Activated naive CD8-positive, alpha-beta T cell treated with anti-CD3 and anti-CD28 coated beads, Interleukin-2, amount 10 ng/mL, durations not matched to agents 7 days and 5 days (primary cell): ENCODE measurements at regions not wholly inside any gene's neighbourhood (a gene's known extent, or its start where the extent isn't known, plus 50 kb on each side); places are given as distances from the start of the nearest gene placed in this dataset.

Source experiments
- ATAC-seq: fragments of 150-1000 bp; cut with Tn5 transposase; one replicate; pipeline ENCODE4 v1.10.0; 2021; ENCODE audit warnings: low read depth, moderate library complexity
- POLR2A ChIA-PET: fragments of 350-600 bp; sonication (Branson Sonifier 250); formaldehyde crosslinking; loops from one replicate; lab custom pipeline; 2021; ENCODE audit warnings: antibody characterized with exemption; lab: Charles Lee
- DNase-seq: peaks from one replicate; pipeline ENCODE4 v3.0.0; 2021
- H3K27ac Mint-ChIP-seq: one replicate; pipeline ENCODE4 v1.8.0; 2022; ENCODE audit warnings: mild to moderate bottlenecking, mixed read lengths
- H3K27me3 Mint-ChIP-seq: one replicate; pipeline ENCODE4 v1.8.0; 2022; ENCODE audit warnings: mild to moderate bottlenecking, moderate library complexity, mixed read lengths
- H3K36me3 Mint-ChIP-seq: one replicate; pipeline ENCODE4 v1.8.0; 2021; ENCODE audit warnings: mild to moderate bottlenecking, mixed read lengths
- H3K4me1 Mint-ChIP-seq: one replicate; pipeline ENCODE4 v1.8.0; 2021; ENCODE audit warnings: mixed read lengths
- H3K4me3 Mint-ChIP-seq: one replicate; pipeline ENCODE4 v1.8.0; 2022; ENCODE audit warnings: mild to moderate bottlenecking, moderate library complexity, mixed read lengths
- H3K9me3 Mint-ChIP-seq: one replicate; pipeline ENCODE4 v1.8.0; 2021; ENCODE audit warnings: mixed read lengths

DNA sequence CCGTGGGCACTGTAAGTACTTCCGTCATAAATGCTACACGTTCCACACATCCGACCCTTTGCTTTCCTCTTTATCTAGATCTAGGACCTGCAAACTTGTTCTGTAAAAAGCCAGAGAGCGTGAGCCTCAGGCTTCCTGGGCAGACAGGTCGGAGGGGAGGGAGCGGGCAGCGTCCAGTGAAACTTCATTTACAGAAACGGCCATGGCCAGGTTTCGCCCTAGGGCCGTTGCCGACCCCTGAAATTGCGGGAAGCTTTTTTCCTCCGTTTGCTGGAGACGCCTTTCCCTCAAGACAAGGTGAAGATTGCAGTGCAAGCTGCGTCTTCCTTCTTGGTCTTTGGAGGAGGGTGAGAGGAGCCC lies 155.4 kb downstream of the DLL1 start:
- peaks cover 5% of the 10 kb centered on the region for H3K9me3 Mint-ChIP-seq
- DNase-seq (no peak), ATAC-seq (no peak)
- POLR2A ChIA-PET = no interaction called here
- H3K36me3 Mint-ChIP-seq = no peaks in the 10 kb centered on the region
- no peak overlapping the region for H3K27ac Mint-ChIP-seq
- no peak overlapping the region for H3K4me3 Mint-ChIP-seq
- H3K4me1 Mint-ChIP-seq = peaks cover 1% of the 10 kb centered on the region
- H3K27me3 Mint-ChIP-seq = no peaks in the 10 kb centered on the region

GRCh38 chr6:170134471-170135440 lies 156.1 kb downstream of the DLL1 start:
- peak; percentile 18 for DNase-seq
- peaks cover 1% of the 10 kb centered on the region for H3K4me1 Mint-ChIP-seq
- H3K9me3 Mint-ChIP-seq = peaks cover 5% of the 10 kb centered on the region
- no peak for ATAC-seq
- H3K36me3 Mint-ChIP-seq = no peaks in the 10 kb centered on the region
- H3K27ac Mint-ChIP-seq = no peak overlapping the region
- no peak overlapping the region for H3K4me3 Mint-ChIP-seq
- POLR2A ChIA-PET = no interaction called here
- no peaks in the 10 kb centered on the region for H3K27me3 Mint-ChIP-seq

DNA sequence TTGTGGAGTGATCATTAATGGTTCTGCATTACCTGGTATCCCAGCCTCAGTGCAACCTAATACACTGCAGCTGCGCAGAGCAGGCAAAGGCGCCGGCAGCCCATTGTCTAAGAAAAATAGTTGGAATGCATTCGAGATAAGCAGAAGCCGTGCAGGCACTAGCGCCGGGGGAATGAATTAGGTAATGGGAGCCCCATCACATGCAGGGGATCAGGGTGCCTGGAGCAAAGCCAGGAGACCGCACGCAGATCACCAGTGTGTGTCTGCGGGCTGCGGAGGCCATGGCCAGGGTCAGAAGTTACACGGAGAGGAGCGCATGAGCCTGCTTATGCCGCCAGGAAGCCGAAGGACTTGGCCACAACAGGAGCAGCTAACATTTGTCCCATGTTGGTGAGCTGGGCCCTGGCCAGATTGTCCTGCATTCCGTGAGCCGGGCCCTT lies 156.8 kb downstream of the DLL1 start:
- no peaks in the 10 kb centered on the region for H3K36me3 Mint-ChIP-seq
- POLR2A ChIA-PET = no interaction called here
- DNase-seq (no peak), ATAC-seq (no peak)
- H3K27ac Mint-ChIP-seq = no peak overlapping the region
- H3K9me3 Mint-ChIP-seq = peaks cover 5% of the 10 kb centered on the region
- H3K4me3 Mint-ChIP-seq = no peak overlapping the region
- H3K27me3 Mint-ChIP-seq = no peaks in the 10 kb centered on the region
- peaks cover 1% of the 10 kb centered on the region for H3K4me1 Mint-ChIP-seq

DNA sequence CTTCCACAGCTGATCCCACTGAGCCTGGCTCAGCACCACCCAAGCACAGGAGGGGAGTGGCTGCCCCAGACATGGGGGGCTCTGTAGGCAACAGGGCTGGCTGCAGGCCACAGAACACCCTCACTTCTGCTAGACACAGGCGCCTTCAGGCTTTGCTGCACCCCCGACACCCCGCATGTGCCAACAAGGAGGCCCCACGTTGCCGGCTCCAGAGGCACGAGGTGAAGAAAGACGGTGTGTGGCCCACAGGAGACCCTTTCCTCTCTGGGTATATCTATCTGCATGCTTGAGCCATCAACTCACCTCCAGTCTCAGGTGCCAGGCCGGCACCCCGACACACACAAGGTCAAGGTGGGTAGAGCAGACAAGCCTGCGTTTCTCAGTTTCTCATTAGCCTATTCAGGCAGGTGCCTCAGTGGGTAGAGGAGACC lies 158.3 kb downstream of the DLL1 start:
- Mint-ChIP-seq H3K4me1 (peaks cover 1% of the 10 kb centered on the region), H3K9me3 (no peaks in the 10 kb centered on the region), H3K27me3 (no peaks in the 10 kb centered on the region), H3K36me3 (no peaks in the 10 kb centered on the region), H3K27ac (no peak overlapping the region), H3K4me3 (no peak overlapping the region)
- DNase-seq = no peak
- POLR2A ChIA-PET = no interaction called here
- ATAC-seq = no peak

DNA sequence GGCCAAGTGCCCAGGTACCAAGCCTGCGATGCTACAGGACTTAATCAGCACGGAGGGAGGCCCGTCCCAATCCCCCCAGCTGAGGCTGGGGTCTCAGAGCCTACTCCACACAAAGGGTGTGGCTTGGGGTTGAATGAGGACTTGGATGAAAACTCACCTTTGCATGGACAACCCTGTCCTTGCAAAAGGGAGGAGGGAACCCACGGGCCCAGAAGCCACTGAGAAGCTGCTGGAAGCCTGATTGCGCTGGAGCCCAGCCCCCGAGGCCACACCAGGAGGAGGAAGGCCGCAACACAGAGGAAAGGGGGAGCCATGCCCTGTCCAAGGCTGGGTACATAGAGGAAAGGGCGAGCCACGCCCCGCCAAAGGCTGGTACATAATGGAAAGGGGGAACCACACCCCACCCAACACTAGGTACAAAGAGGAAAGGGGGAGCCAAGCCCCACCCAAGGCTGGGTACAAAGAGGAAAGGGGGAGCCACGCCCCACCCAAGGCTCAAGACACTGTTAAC lies 158.8 kb downstream of the DLL1 start:
- no peak overlapping the region for H3K27ac Mint-ChIP-seq
- peak; percentile 18 for DNase-seq
- no peaks in the 10 kb centered on the region for H3K36me3 Mint-ChIP-seq
- H3K4me3 Mint-ChIP-seq = no peak overlapping the region
- no peaks in the 10 kb centered on the region for H3K27me3 Mint-ChIP-seq
- POLR2A ChIA-PET = no interaction called here
- H3K9me3 Mint-ChIP-seq = no peaks in the 10 kb centered on the region
- no peak for ATAC-seq
- H3K4me1 Mint-ChIP-seq = peaks cover 1% of the 10 kb centered on the region

DNA sequence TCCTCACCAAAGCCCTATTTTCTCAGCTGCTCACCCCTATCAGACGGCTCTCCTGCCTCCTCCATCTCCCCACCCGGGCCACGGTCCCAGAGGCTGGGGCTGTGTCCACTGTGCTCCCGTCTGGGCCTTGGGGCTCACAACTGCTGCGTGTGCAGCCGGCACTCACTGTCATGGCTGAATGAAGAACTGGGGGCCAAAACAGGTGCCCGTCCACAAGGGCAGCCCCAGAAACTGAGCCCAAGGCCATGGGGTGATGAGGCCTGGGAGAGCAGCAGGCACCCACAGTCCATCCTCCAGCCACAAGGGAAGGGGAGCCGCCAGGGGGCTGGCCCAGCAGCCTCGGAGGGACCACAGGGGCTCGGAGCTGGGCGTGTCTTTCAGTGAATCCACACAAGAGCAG lies 159.5 kb downstream of the DLL1 start:
- Mint-ChIP-seq H3K9me3 (no peaks in the 10 kb centered on the region), H3K27me3 (no peaks in the 10 kb centered on the region), H3K4me1 (peaks cover 1% of the 10 kb centered on the region), H3K4me3 (no peak overlapping the region), H3K27ac (no peak overlapping the region), H3K36me3 (no peaks in the 10 kb centered on the region)
- DNase-seq = peak; percentile 24
- ATAC-seq = no peak
- POLR2A ChIA-PET = no interaction called here

GRCh38 chr6:170130771-170131241 lies 160.1 kb downstream of the DLL1 start:
- POLR2A ChIA-PET = no interaction called here
- peak; percentile 21 for DNase-seq
- H3K4me1 Mint-ChIP-seq = peaks cover 1% of the 10 kb centered on the region

DNA sequence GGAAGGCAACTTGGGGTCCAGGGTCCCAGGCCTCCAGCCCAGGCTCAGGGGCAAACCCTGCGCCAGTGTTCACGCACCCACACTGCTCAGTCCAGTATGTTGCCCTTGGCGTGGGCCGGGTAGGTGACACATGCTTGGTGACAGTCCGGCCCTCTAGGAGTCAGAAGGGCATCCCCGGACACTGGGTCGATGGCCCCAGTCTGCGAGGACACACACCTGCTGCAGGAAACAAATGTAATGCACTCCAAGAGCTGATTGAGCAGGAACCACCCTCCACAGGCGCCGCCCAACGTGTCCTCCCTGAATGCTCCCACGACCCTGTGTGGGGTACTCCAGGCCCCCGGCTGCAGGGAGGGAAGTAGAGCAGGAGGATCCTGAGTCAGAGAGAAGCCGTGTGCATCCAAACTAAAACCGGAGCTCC lies 160.7 kb downstream of the DLL1 start:
- ATAC-seq (no peak), DNase-seq (peak; percentile 19)
- H3K4me3 Mint-ChIP-seq = no peak overlapping the region
- no peaks in the 10 kb centered on the region for H3K36me3 Mint-ChIP-seq
- H3K4me1 Mint-ChIP-seq = peaks cover 1% of the 10 kb centered on the region
- H3K27ac Mint-ChIP-seq = no peak overlapping the region
- H3K9me3 Mint-ChIP-seq = no peaks in the 10 kb centered on the region
- H3K27me3 Mint-ChIP-seq = no peaks in the 10 kb centered on the region
- POLR2A ChIA-PET = no interaction called here

More at GRCh38 chr6:170130771-170131241, 160.1 kb downstream of the DLL1 start:
- Mint-ChIP-seq H3K27me3 (no peaks in the 10 kb centered on the region), H3K27ac (no peak overlapping the region), H3K9me3 (no peaks in the 10 kb centered on the region), H3K4me3 (no peak overlapping the region), H3K36me3 (no peaks in the 10 kb centered on the region)
- ATAC-seq = no peak

DNA sequence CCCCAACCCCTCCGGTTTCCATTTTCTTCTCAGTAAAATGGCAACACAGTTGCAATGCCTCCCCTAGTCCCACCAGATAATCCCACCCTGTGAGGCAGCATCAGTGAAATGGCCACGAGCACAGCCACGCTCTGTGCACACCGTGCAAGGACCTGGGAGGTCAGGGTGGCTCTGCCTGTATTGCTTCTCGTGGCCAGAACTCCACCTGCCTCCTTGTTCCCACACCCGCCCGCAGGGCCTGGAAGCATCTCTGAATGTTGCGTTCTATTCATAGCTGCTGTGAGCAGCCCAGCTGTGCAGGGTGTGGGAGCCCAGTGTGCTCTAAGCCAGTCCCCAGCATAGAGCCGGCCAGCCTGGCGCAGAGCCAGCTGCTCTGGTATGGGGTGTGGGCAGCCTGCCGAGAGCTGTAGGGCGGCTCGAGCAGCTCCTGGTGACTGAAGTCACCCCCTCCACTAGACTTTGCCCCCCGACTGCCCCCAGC lies 161.1 kb downstream of the DLL1 start:
- ATAC-seq (no peak), DNase-seq (peak; percentile 25)
- H3K4me3 Mint-ChIP-seq = no peak overlapping the region
- POLR2A ChIA-PET = no interaction called here
- no peaks in the 10 kb centered on the region for H3K9me3 Mint-ChIP-seq
- no peak overlapping the region for H3K27ac Mint-ChIP-seq
- no peaks in the 10 kb centered on the region for H3K27me3 Mint-ChIP-seq
- H3K36me3 Mint-ChIP-seq = no peaks in the 10 kb centered on the region
- peaks cover 5% of the 10 kb centered on the region for H3K4me1 Mint-ChIP-seq

DNA sequence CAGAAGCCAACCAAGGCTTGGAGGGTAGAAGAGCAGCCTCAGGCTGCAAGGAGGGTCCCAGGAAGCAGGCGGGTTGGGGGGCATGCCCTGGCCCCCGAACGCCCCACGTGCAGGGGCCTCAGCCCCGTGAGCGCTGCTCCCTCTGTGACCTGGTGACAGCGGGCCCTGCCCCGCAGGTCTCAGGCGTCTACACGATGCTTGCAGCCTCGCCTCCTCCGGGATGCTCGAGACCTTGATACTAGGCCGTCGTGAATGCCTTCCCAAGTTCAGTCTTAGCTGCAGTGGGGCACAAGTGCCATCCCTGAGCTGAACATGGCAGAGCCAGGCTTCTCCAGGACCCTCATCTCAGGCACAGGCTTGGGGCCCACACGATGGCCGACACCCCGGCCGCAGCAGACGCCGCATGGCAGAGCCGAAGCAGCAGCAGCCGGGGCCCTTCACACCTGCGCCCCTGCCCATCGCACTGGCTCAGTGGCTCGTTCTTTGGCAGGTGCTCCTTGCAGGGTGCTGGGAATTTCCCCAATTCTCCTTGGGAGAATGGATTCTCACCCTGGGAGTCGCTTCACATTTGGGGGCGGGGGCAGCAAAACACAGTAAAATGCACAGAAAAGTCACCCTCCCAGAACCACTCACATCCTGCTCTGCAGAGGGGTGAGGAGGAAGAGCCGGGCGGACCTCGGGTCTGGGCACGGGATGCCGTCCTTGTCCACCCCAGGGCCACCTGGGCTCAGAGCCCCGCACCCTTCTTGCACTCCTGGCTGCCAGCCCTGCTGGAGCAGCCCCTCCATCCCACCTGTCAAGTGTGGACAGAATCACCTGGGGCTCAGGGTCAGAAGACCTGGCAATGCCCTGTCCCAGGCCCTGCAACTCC lies 161.8 kb downstream of the DLL1 start:
- DNase-seq (peak; percentile 19), ATAC-seq (no peak)
- H3K36me3 Mint-ChIP-seq = no peaks in the 10 kb centered on the region
- no peak overlapping the region for H3K4me3 Mint-ChIP-seq
- POLR2A ChIA-PET = no interaction called here
- no peaks in the 10 kb centered on the region for H3K9me3 Mint-ChIP-seq
- no peak overlapping the region for H3K27ac Mint-ChIP-seq
- H3K27me3 Mint-ChIP-seq = no peaks in the 10 kb centered on the region
- peaks cover 5% of the 10 kb centered on the region for H3K4me1 Mint-ChIP-seq

- H3K36me3 Mint-ChIP-seq = no peaks in the 10 kb centered on the region
- H3K4me1 Mint-ChIP-seq = peaks cover 5% of the 10 kb centered on the region
- H3K27ac Mint-ChIP-seq = no peak overlapping the region
- no peak overlapping the region for H3K4me3 Mint-ChIP-seq
- DNase-seq (no peak), ATAC-seq (no peak)
- no peaks in the 10 kb centered on the region for H3K27me3 Mint-ChIP-seq
- POLR2A ChIA-PET = no interaction called here
- no peaks in the 10 kb centered on the region for H3K9me3 Mint-ChIP-seq
These were observed 162.5 kb downstream of the DLL1 start for GRCh38 chr6:170128346-170128745.

DNA sequence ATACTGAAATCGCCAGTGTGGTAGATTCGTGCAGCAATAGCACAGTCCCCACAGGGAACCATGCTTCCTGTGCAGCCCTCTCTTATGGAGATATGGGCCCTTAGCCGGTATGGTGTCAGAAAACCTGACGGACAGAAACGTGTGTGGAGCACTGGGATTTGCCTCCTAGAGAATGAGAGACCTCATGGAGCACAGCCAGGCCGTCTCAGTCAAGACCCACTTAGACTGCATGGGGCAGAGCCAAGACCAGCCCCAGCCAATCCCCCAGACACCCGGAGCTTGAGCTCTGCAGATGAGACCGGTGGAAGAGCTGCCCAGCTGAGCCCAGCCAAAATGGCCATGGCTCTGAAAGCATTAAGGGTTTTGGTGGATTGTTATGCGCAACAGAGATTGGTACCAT lies 163.7 kb downstream of the DLL1 start:
- H3K36me3 Mint-ChIP-seq = peaks cover 2% of the 10 kb centered on the region
- DNase-seq = no peak
- H3K9me3 Mint-ChIP-seq = peaks cover 3% of the 10 kb centered on the region
- peaks cover 5% of the 10 kb centered on the region for H3K4me1 Mint-ChIP-seq
- H3K27me3 Mint-ChIP-seq = peaks cover 3% of the 10 kb centered on the region
- no peak for ATAC-seq
- H3K4me3 Mint-ChIP-seq = no peak overlapping the region
- POLR2A ChIA-PET = no interaction called here
- H3K27ac Mint-ChIP-seq = no peak overlapping the region
